Tibial artery (tissue), 4 donors: ENCODE measurements at regions not wholly inside any gene's neighbourhood (a gene's known extent, or its start where the extent isn't known, plus 50 kb on each side); places are given as distances from the start of the nearest gene placed in this dataset.

Source experiments
- DNase-seq, 2 donors: peaks; one replicate each; pipeline ENCODE4 v3.0.0-alpha.2; 2019
- H3K27ac ChIP-seq, 2 donors: fragments of 200-600 bp; sonication (generic) in 1 of 2; 1 replicate in 1 of 2; 2 replicates in 1 of 2; pipeline ENCODE4 v1.5.1; 2018 to 2019; ENCODE audit warnings: mild to moderate bottlenecking in 1 of 2
- H3K27me3 ChIP-seq, 2 donors: fragments of 200-600 bp; sonication (generic) in 1 of 2; one replicate each; pipeline versions ENCODE4 v1.5.1 to v1.6.0; 2016 to 2019
- H3K36me3 ChIP-seq, 3 donors: fragments of 200-600 bp; sonication (generic) in 2 of 3; one replicate each; pipeline ENCODE4 v1.5.1; 2016 to 2019; ENCODE audit warnings: mild to moderate bottlenecking in 2 of 3
- H3K4me1 ChIP-seq, 4 donors: fragments of 200-600 bp; sonication (generic) in 2 of 4; 1 replicate in 3 of 4; 2 replicates in 1 of 4; pipeline ENCODE4 v1.5.1; 2016 to 2019
- H3K4me3 ChIP-seq, 2 donors: fragments of 200-600 bp; sonication (generic) in 1 of 2; 1 replicate in 1 of 2; 2 replicates in 1 of 2; pipeline ENCODE4 v1.5.1; 2018 to 2019; ENCODE audit warnings: mild to moderate bottlenecking in 2 of 2
- H3K9me3 ChIP-seq, 3 donors: fragments of 200-600 bp; sonication (generic) in 1 of 3; one replicate each; pipeline ENCODE4 v1.5.1; 2016 to 2019
- CTCF ChIP-seq, 2 experiments: fragments of 200-600 bp in 1 of 2; fragments of 450-650 bp in 1 of 2; IDR thresholded peaks; one replicate each; pipeline ENCODE4 v1.5.1; 2017 to 2019; ENCODE audit warnings: antibody characterized with exemption in 2 of 2, mild to moderate bottlenecking in 1 of 2, moderate library complexity in 1 of 2
- intact Hi-C: fragments of 100-400 bp; cut with DNase I; formaldehyde crosslinking; loops from one replicate; pipeline ENCODE4 v1.15.0; 2023; ENCODE audit warnings: low total_unique reads

- intact Hi-C loops, result no loop called here
- Histone ChIP-seq H3K9me3 (no peaks in the 10 kb centered on the region), H3K36me3 (no peaks in the 10 kb centered on the region), H3K27me3 (peaks cover 0 to 3% of the 10 kb centered on the region in 2 donors), H3K27ac (no peak overlapping the region), H3K4me3 (no peak overlapping the region), H3K4me1 (no peaks in the 10 kb centered on the region)
- TF ChIP-seq CTCF (IDR thresholded peaks at IDR 0.05), result no peak
- DNase-seq, result no peak
Measured at GRCh38 chr3:135458541-135459322, 506.8 kb upstream of the PPP2R3A start.

- no peak for DNase-seq
- H3K27me3 ChIP-seq, result peaks cover 0 to 3% of the 10 kb centered on the region in 2 donors
- TF ChIP-seq CTCF (IDR thresholded peaks at IDR 0.05), result no peak
- no peak overlapping the region for H3K27ac ChIP-seq
- no peaks in the 10 kb centered on the region for H3K36me3 ChIP-seq
- no peak overlapping the region for H3K4me3 ChIP-seq
- H3K4me1 ChIP-seq, result no peaks in the 10 kb centered on the region
- intact Hi-C loops, result no loop called here
- no peaks in the 10 kb centered on the region for H3K9me3 ChIP-seq
Measured at GRCh38 chr3:135460273-135460672, 505.3 kb upstream of the PPP2R3A start.

- no peaks in the 10 kb centered on the region for H3K9me3 ChIP-seq
- no peaks in the 10 kb centered on the region for H3K36me3 ChIP-seq
- no peak overlapping the region for H3K27ac ChIP-seq
- DNase-seq, result no peak
- no peak overlapping the region for H3K4me3 ChIP-seq
- intact Hi-C loops, result no loop called here
- TF ChIP-seq CTCF (IDR thresholded peaks at IDR 0.05), result no peak
- H3K4me1 ChIP-seq, result no peaks in the 10 kb centered on the region
- no peaks in the 10 kb centered on the region for H3K27me3 ChIP-seq
Measured at GRCh38 chr3:135471911-135472310, 493.6 kb upstream of the PPP2R3A start.

GRCh38 chr3:135473449-135473848 lies 492.1 kb upstream of the PPP2R3A start:
- Histone ChIP-seq H3K4me3 (no peak overlapping the region), H3K9me3 (no peaks in the 10 kb centered on the region), H3K27ac (no peak overlapping the region), H3K36me3 (no peaks in the 10 kb centered on the region), H3K4me1 (no peaks in the 10 kb centered on the region), H3K27me3 (no peaks in the 10 kb centered on the region)
- intact Hi-C loops, result no loop called here
- DNase-seq, result no peak
- TF ChIP-seq CTCF (IDR thresholded peaks at IDR 0.05), result no peak

GRCh38 chr3:135487261-135487660 lies 478.3 kb upstream of the PPP2R3A start:
- H3K27ac ChIP-seq, result no peak overlapping the region
- no peak for DNase-seq
- intact Hi-C loops, result no loop called here

More at GRCh38 chr3:135487261-135487660, 478.3 kb upstream of the PPP2R3A start:
- no peaks in the 10 kb centered on the region for H3K36me3 ChIP-seq
- TF ChIP-seq CTCF (IDR thresholded peaks at IDR 0.05), result no peak
- no peaks in the 10 kb centered on the region for H3K9me3 ChIP-seq
- H3K4me1 ChIP-seq, result no peaks in the 10 kb centered on the region
- no peaks in the 10 kb centered on the region for H3K27me3 ChIP-seq
- H3K4me3 ChIP-seq, result no peak overlapping the region
